Brain microvascular endothelial cell (primary cell): ENCODE measurements at regions not wholly inside any gene's neighbourhood (a gene's known extent, or its start where the extent isn't known, plus 50 kb on each side); places are given as distances from the start of the nearest gene placed in this dataset.

ENCODE experiments used
- DNase-seq: peaks from one replicate; pipeline ENCODE4 v3.0.0-alpha.2; 2020
- H3K27ac ChIP-seq: fragments of 250-450 bp; sonication (Bioruptor Pico); 2 replicates; pipeline ENCODE4 v1.5.1; 2020; ENCODE audit warnings: mild to moderate bottlenecking, moderate library complexity
- H3K27me3 ChIP-seq: fragments of 250-450 bp; sonication (Bioruptor Pico); replicated peaks from 2 replicates; pipeline ENCODE4 v1.5.1; 2020; ENCODE audit warnings: mild to moderate bottlenecking
- H3K36me3 ChIP-seq: fragments of 250-450 bp; sonication (Bioruptor Pico); replicated peaks from 2 replicates; pipeline ENCODE4 v1.5.1; 2020; ENCODE audit warnings: mild to moderate bottlenecking
- H3K4me3 ChIP-seq: 2 replicates; pipeline ENCODE4 v1.5.1; 2011; ENCODE audit warnings: low read depth, mild to moderate bottlenecking, control low read depth, low read length, moderate library complexity
- CTCF ChIP-seq: IDR thresholded peaks from 2 replicates; pipeline ENCODE4 v1.5.1; 2011; ENCODE audit warnings: low read depth, mild to moderate bottlenecking, moderate library complexity, low read length, control low read depth, inconsistent platforms; ENCODE audit errors: missing control alignments
- in situ Hi-C: cut with HindIII; loops from 2 replicates; pipeline ENCODE4 v1.10.0; 2017; ENCODE audit warnings: low sequenced_read_pairs, low pct_ligation_motif_present

GRCh38 chr15:95624100-95624499, 706.4 kb upstream of the NR2F2 start:
- no peak for TF ChIP-seq CTCF

GRCh38 chr15:95624616-95625361, 705.7 kb upstream of the NR2F2 start:
- H3K4me3 ChIP-seq: no peak overlapping the region
- no peak for DNase-seq
- no peaks in the 10 kb centered on the region for H3K27me3 ChIP-seq
- TF ChIP-seq CTCF: no peak
- in situ Hi-C loops: no loop called here
- H3K36me3 ChIP-seq: no peaks in the 10 kb centered on the region
- no peak overlapping the region for H3K27ac ChIP-seq

More at GRCh38 chr15:95624100-95624499, 706.4 kb upstream of the NR2F2 start:
- H3K27me3 ChIP-seq: no peaks in the 10 kb centered on the region
- no peaks in the 10 kb centered on the region for H3K36me3 ChIP-seq
- H3K27ac ChIP-seq: no peak overlapping the region
- no peak overlapping the region for H3K4me3 ChIP-seq
- DNase-seq: no peak
- in situ Hi-C loops: no loop called here

- no peak overlapping the region for H3K4me3 ChIP-seq
Observed at GRCh38 chr15:95626501-95627361, 703.8 kb upstream of the NR2F2 start.

GRCh38 chr15:95629503-95630168, 700.9 kb upstream of the NR2F2 start:
- no peak for DNase-seq
- Histone ChIP-seq H3K27me3 (no peaks in the 10 kb centered on the region), H3K36me3 (no peaks in the 10 kb centered on the region), H3K27ac (no peak overlapping the region), H3K4me3 (no peak overlapping the region)
- TF ChIP-seq CTCF: no peak
- in situ Hi-C loops: no loop called here

More at GRCh38 chr15:95626501-95627361, 703.8 kb upstream of the NR2F2 start:
- DNase-seq: peak; percentile 27
- in situ Hi-C loops: no loop called here
- H3K36me3 ChIP-seq: no peaks in the 10 kb centered on the region
- no peaks in the 10 kb centered on the region for H3K27me3 ChIP-seq
- H3K27ac ChIP-seq: no peak overlapping the region
- TF ChIP-seq CTCF: no peak

- TF ChIP-seq CTCF: no peak
- no peak for DNase-seq
- Histone ChIP-seq H3K4me3 (no peak overlapping the region), H3K27ac (no peak overlapping the region), H3K36me3 (no peaks in the 10 kb centered on the region), H3K27me3 (no peaks in the 10 kb centered on the region)
- in situ Hi-C loops: no loop called here
Observed at GRCh38 chr15:95630683-95631082, 699.8 kb upstream of the NR2F2 start.
